ENCODE measurements at regions not wholly inside any gene's neighbourhood (a gene's known extent, or its start where the extent isn't known, plus 50 kb on each side); places are given as distances from the start of the nearest gene placed in this dataset.

- Histone ChIP-seq H3K9me3 (ENCODE audit: control insufficient read depth in 1 of 2, low read length in 2 of 2) (no peaks in the 10 kb centered on the region), H3K4me1 (ENCODE audit: control insufficient read depth in 1 of 2, insufficient read depth in 2 of 2, low read length in 2 of 2) (no peaks in the 10 kb centered on the region), H3K36me3 (ENCODE audit: control insufficient read depth in 1 of 2, insufficient read depth in 2 of 2, low read length in 2 of 2) (no peaks in the 10 kb centered on the region), H3K27ac (ENCODE audit: low read length) (no peak overlapping the region), H3K4me3 (ENCODE audit: low read depth in 1 of 2, low read length in 2 of 2) (no peak overlapping the region), H3K27me3 (ENCODE audit: low read depth, low read length) (no peaks in the 10 kb centered on the region)
Observed at GRCh38 chr3:77869423-77869822, 829.5 kb downstream of the ROBO2 start.

- H3K27me3 ChIP-seq (ENCODE audit: low read depth, low read length), result no peaks in the 10 kb centered on the region
- no peak overlapping the region for H3K27ac ChIP-seq (ENCODE audit: low read length)
- no peaks in the 10 kb centered on the region for H3K36me3 ChIP-seq (ENCODE audit: control insufficient read depth in 1 of 2, insufficient read depth in 2 of 2, low read length in 2 of 2)
- H3K4me3 ChIP-seq (ENCODE audit: low read depth in 1 of 2, low read length in 2 of 2), result no peak overlapping the region
- no peaks in the 10 kb centered on the region for H3K4me1 ChIP-seq (ENCODE audit: control insufficient read depth in 1 of 2, insufficient read depth in 2 of 2, low read length in 2 of 2)
- H3K9me3 ChIP-seq (ENCODE audit: control insufficient read depth in 1 of 2, low read length in 2 of 2), result no peaks in the 10 kb centered on the region
Observed at GRCh38 chr3:77871436-77871835, 831.5 kb downstream of the ROBO2 start.

- Histone ChIP-seq H3K27ac (ENCODE audit: low read length) (no peak overlapping the region), H3K4me3 (ENCODE audit: low read depth in 1 of 2, low read length in 2 of 2) (no peak overlapping the region), H3K27me3 (ENCODE audit: low read depth, low read length) (no peaks in the 10 kb centered on the region), H3K4me1 (ENCODE audit: control insufficient read depth in 1 of 2, insufficient read depth in 2 of 2, low read length in 2 of 2) (no peaks in the 10 kb centered on the region), H3K36me3 (ENCODE audit: control insufficient read depth in 1 of 2, insufficient read depth in 2 of 2, low read length in 2 of 2) (no peaks in the 10 kb centered on the region), H3K9me3 (ENCODE audit: control insufficient read depth in 1 of 2, low read length in 2 of 2) (no peaks in the 10 kb centered on the region)
Observed at GRCh38 chr3:77873598-77873997, 833.7 kb downstream of the ROBO2 start.

- no peaks in the 10 kb centered on the region for H3K4me1 ChIP-seq (ENCODE audit: control insufficient read depth in 1 of 2, insufficient read depth in 2 of 2, low read length in 2 of 2)
- no peak overlapping the region for H3K4me3 ChIP-seq (ENCODE audit: low read depth in 1 of 2, low read length in 2 of 2)
- H3K36me3 ChIP-seq (ENCODE audit: control insufficient read depth in 1 of 2, insufficient read depth in 2 of 2, low read length in 2 of 2), result no peaks in the 10 kb centered on the region
- no peaks in the 10 kb centered on the region for H3K9me3 ChIP-seq (ENCODE audit: control insufficient read depth in 1 of 2, low read length in 2 of 2)
- no peak overlapping the region for H3K27ac ChIP-seq (ENCODE audit: low read length)
- H3K27me3 ChIP-seq (ENCODE audit: low read depth, low read length), result no peaks in the 10 kb centered on the region
Observed at GRCh38 chr3:77885381-77885780, 845.5 kb downstream of the ROBO2 start.

DNA sequence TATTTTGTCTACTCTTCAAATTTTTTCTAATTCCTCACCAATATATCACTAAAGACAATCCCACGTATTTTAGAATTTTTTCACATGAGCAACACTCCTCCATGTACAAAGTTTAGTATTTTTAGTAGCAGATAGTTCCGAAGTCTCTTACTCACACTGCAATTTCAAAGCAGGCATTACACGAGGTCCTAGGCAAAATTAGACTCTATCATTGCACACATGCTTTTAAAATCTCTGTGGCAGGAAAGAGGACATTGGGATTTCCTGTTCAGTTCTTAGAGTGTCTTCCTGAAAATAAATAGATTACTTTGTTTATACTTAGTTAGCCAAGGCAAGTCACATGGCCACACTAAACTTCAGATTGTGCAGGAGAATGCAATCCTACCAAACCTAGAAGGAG lies 847.7 kb downstream of the ROBO2 start:
- Histone ChIP-seq H3K27ac (ENCODE audit: low read length) (no peak overlapping the region), H3K9me3 (ENCODE audit: control insufficient read depth in 1 of 2, low read length in 2 of 2) (no peaks in the 10 kb centered on the region), H3K36me3 (ENCODE audit: control insufficient read depth in 1 of 2, insufficient read depth in 2 of 2, low read length in 2 of 2) (no peaks in the 10 kb centered on the region), H3K4me3 (ENCODE audit: low read depth in 1 of 2, low read length in 2 of 2) (no peak overlapping the region), H3K4me1 (ENCODE audit: control insufficient read depth in 1 of 2, insufficient read depth in 2 of 2, low read length in 2 of 2) (no peaks in the 10 kb centered on the region), H3K27me3 (ENCODE audit: low read depth, low read length) (no peaks in the 10 kb centered on the region)

- Histone ChIP-seq H3K4me3 (ENCODE audit: low read depth in 1 of 2, low read length in 2 of 2) (no peak overlapping the region), H3K27me3 (ENCODE audit: low read depth, low read length) (no peaks in the 10 kb centered on the region), H3K9me3 (ENCODE audit: control insufficient read depth in 1 of 2, low read length in 2 of 2) (no peaks in the 10 kb centered on the region), H3K27ac (ENCODE audit: low read length) (no peak overlapping the region), H3K4me1 (ENCODE audit: control insufficient read depth in 1 of 2, insufficient read depth in 2 of 2, low read length in 2 of 2) (no peaks in the 10 kb centered on the region), H3K36me3 (ENCODE audit: control insufficient read depth in 1 of 2, insufficient read depth in 2 of 2, low read length in 2 of 2) (no peaks in the 10 kb centered on the region)
Observed at GRCh38 chr3:77889616-77890015, 849.7 kb downstream of the ROBO2 start.

- H3K27ac ChIP-seq (ENCODE audit: low read length), result no peak overlapping the region
- H3K36me3 ChIP-seq (ENCODE audit: control insufficient read depth in 1 of 2, insufficient read depth in 2 of 2, low read length in 2 of 2), result no peaks in the 10 kb centered on the region
- H3K9me3 ChIP-seq (ENCODE audit: control insufficient read depth in 1 of 2, low read length in 2 of 2), result no peaks in the 10 kb centered on the region
Observed at GRCh38 chr3:77898621-77899020, 858.7 kb downstream of the ROBO2 start.

GRCh38 chr3:77902675-77903074 lies 862.8 kb downstream of the ROBO2 start:
- H3K36me3 ChIP-seq (ENCODE audit: control insufficient read depth in 1 of 2, insufficient read depth in 2 of 2, low read length in 2 of 2), result no peaks in the 10 kb centered on the region
- H3K27me3 ChIP-seq (ENCODE audit: low read depth, low read length), result no peaks in the 10 kb centered on the region
- no peaks in the 10 kb centered on the region for H3K9me3 ChIP-seq (ENCODE audit: control insufficient read depth in 1 of 2, low read length in 2 of 2)
- no peak overlapping the region for H3K27ac ChIP-seq (ENCODE audit: low read length)
- no peak overlapping the region for H3K4me3 ChIP-seq (ENCODE audit: low read depth in 1 of 2, low read length in 2 of 2)
- H3K4me1 ChIP-seq (ENCODE audit: control insufficient read depth in 1 of 2, insufficient read depth in 2 of 2, low read length in 2 of 2), result no peaks in the 10 kb centered on the region

More at GRCh38 chr3:77898621-77899020, 858.7 kb downstream of the ROBO2 start:
- Histone ChIP-seq H3K4me1 (ENCODE audit: control insufficient read depth in 1 of 2, insufficient read depth in 2 of 2, low read length in 2 of 2) (no peaks in the 10 kb centered on the region), H3K27me3 (ENCODE audit: low read depth, low read length) (no peaks in the 10 kb centered on the region), H3K4me3 (ENCODE audit: low read depth in 1 of 2, low read length in 2 of 2) (no peak overlapping the region)

GRCh38 chr3:77906102-77906709 lies 866.3 kb downstream of the ROBO2 start:
- Histone ChIP-seq H3K9me3 (ENCODE audit: control insufficient read depth in 1 of 2, low read length in 2 of 2) (no peaks in the 10 kb centered on the region), H3K4me3 (ENCODE audit: low read depth in 1 of 2, low read length in 2 of 2) (no peak overlapping the region), H3K4me1 (ENCODE audit: control insufficient read depth in 1 of 2, insufficient read depth in 2 of 2, low read length in 2 of 2) (no peaks in the 10 kb centered on the region), H3K27ac (ENCODE audit: low read length) (no peak overlapping the region), H3K27me3 (ENCODE audit: low read depth, low read length) (no peaks in the 10 kb centered on the region), H3K36me3 (ENCODE audit: control insufficient read depth in 1 of 2, insufficient read depth in 2 of 2, low read length in 2 of 2) (no peaks in the 10 kb centered on the region)

DNA sequence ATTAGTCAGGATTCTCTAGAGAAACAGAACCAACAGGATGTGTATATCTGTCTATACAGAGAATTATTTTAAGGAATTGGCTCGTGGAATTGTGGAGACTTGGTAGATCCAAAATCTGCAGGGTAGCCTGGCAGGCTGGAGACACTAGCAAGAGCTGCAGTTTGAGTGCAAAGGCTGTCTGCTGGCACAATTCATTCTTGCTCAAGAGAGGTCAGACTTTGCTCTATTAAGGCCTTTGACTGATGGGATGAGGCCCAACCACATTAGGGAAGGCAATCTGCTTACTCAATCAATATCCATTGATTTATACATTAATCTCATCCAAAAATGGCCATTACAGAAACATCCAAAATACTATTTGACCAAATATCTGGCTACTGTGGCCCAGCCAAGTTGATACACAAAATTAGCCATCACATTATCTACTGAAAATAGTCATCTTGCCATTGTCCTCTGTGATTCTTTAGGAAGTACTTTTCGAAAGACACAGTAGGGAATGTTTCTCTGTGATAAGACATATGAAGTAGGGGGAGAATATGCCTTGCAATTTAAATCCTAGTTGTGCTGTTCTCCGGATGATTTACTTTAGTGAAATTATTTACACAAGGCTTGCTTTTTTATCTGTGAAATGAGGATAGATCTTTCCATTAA lies 873.8 kb downstream of the ROBO2 start:
- Histone ChIP-seq H3K4me3 (ENCODE audit: low read depth in 1 of 2, low read length in 2 of 2) (no peak overlapping the region), H3K4me1 (ENCODE audit: control insufficient read depth in 1 of 2, insufficient read depth in 2 of 2, low read length in 2 of 2) (no peaks in the 10 kb centered on the region), H3K27ac (ENCODE audit: low read length) (no peak overlapping the region), H3K27me3 (ENCODE audit: low read depth, low read length) (no peaks in the 10 kb centered on the region), H3K36me3 (ENCODE audit: control insufficient read depth in 1 of 2, insufficient read depth in 2 of 2, low read length in 2 of 2) (no peaks in the 10 kb centered on the region), H3K9me3 (ENCODE audit: control insufficient read depth in 1 of 2, low read length in 2 of 2) (no peaks in the 10 kb centered on the region)

GRCh38 chr3:77915336-77915735 lies 875.4 kb downstream of the ROBO2 start:
- H3K27me3 ChIP-seq (ENCODE audit: low read depth, low read length), result no peaks in the 10 kb centered on the region
- no peak overlapping the region for H3K4me3 ChIP-seq (ENCODE audit: low read depth in 1 of 2, low read length in 2 of 2)
- H3K36me3 ChIP-seq (ENCODE audit: control insufficient read depth in 1 of 2, insufficient read depth in 2 of 2, low read length in 2 of 2), result no peaks in the 10 kb centered on the region
- H3K4me1 ChIP-seq (ENCODE audit: control insufficient read depth in 1 of 2, insufficient read depth in 2 of 2, low read length in 2 of 2), result no peaks in the 10 kb centered on the region
- H3K27ac ChIP-seq (ENCODE audit: low read length), result no peak overlapping the region
- no peaks in the 10 kb centered on the region for H3K9me3 ChIP-seq (ENCODE audit: control insufficient read depth in 1 of 2, low read length in 2 of 2)

- Histone ChIP-seq H3K4me1 (ENCODE audit: control insufficient read depth in 1 of 2, insufficient read depth in 2 of 2, low read length in 2 of 2) (no peaks in the 10 kb centered on the region), H3K27ac (ENCODE audit: low read length) (no peak overlapping the region), H3K36me3 (ENCODE audit: control insufficient read depth in 1 of 2, insufficient read depth in 2 of 2, low read length in 2 of 2) (no peaks in the 10 kb centered on the region), H3K27me3 (ENCODE audit: low read depth, low read length) (no peaks in the 10 kb centered on the region), H3K9me3 (ENCODE audit: control insufficient read depth in 1 of 2, low read length in 2 of 2) (no peaks in the 10 kb centered on the region), H3K4me3 (ENCODE audit: low read depth in 1 of 2, low read length in 2 of 2) (no peak overlapping the region)
Observed at GRCh38 chr3:77917225-77917624, 877.3 kb downstream of the ROBO2 start.
